ENCODE measurements at regions not wholly inside any gene's neighbourhood (a gene's known extent, or its start where the extent isn't known, plus 50 kb on each side); places are given as distances from the start of the nearest gene placed in this dataset.
A peak's percentile ranks its signal among the peaks of the same experiment; 100 is the strongest.

GRCh38 chr5:53355931-53356330 lies 124.5 kb upstream of the FST start:
- Histone ChIP-seq H3K4me2 (ENCODE audit: low read depth, low read length, poor library complexity, severe bottlenecking) (no peak overlapping the region), H4K20me1 (ENCODE audit: insufficient read depth, low read depth, low read length) (no peaks in the 10 kb centered on the region), H3K9ac (ENCODE audit: low read length) (no peak overlapping the region), H2AFZ (ENCODE audit: low read length) (no peak overlapping the region), H3K36me3 (ENCODE audit: insufficient read depth, low read length) (no peaks in the 10 kb centered on the region), H3K27ac (ENCODE audit: low read length) (no peak overlapping the region), H3K79me2 (ENCODE audit: low read length) (no peaks in the 10 kb centered on the region), H3K4me3 (ENCODE audit: low read length) (no peak overlapping the region), H3K27me3 (ENCODE audit: low read length) (no peaks in the 10 kb centered on the region), H3K9me3 (ENCODE audit: low read length) (no peaks in the 10 kb centered on the region), H3K4me1 (ENCODE audit: low read length) (no peaks in the 10 kb centered on the region), H3K9me2 (replicated peaks; ENCODE audit: insufficient read depth, low read length) (no peaks in the 10 kb centered on the region)
- DNase-seq = no peak

GRCh38 chr5:53357439-53357838 lies 123.0 kb upstream of the FST start:
- H3K4me1 ChIP-seq (ENCODE audit: low read length) = no peaks in the 10 kb centered on the region
- no peaks in the 10 kb centered on the region for H3K36me3 ChIP-seq (ENCODE audit: insufficient read depth, low read length)
- no peaks in the 10 kb centered on the region for H3K27me3 ChIP-seq (ENCODE audit: low read length)
- no peaks in the 10 kb centered on the region for H3K9me2 ChIP-seq (replicated peaks; ENCODE audit: insufficient read depth, low read length)
- peak; percentile 43 for DNase-seq
- no peak overlapping the region for H2AFZ ChIP-seq (ENCODE audit: low read length)
- H3K9me3 ChIP-seq (ENCODE audit: low read length) = no peaks in the 10 kb centered on the region
- H3K4me2 ChIP-seq (ENCODE audit: low read depth, low read length, poor library complexity, severe bottlenecking) = no peak overlapping the region
- H4K20me1 ChIP-seq (ENCODE audit: insufficient read depth, low read depth, low read length) = no peaks in the 10 kb centered on the region
- no peak overlapping the region for H3K4me3 ChIP-seq (ENCODE audit: low read length)
- no peaks in the 10 kb centered on the region for H3K79me2 ChIP-seq (ENCODE audit: low read length)
- no peak overlapping the region for H3K27ac ChIP-seq (ENCODE audit: low read length)
- H3K9ac ChIP-seq (ENCODE audit: low read length) = no peak overlapping the region

GRCh38 chr5:53358794-53359193 lies 121.6 kb upstream of the FST start:
- Histone ChIP-seq H3K9me2 (replicated peaks; ENCODE audit: insufficient read depth, low read length) (no peaks in the 10 kb centered on the region), H3K79me2 (ENCODE audit: low read length) (no peaks in the 10 kb centered on the region), H2AFZ (ENCODE audit: low read length) (no peak overlapping the region), H3K9ac (ENCODE audit: low read length) (no peak overlapping the region), H3K27me3 (ENCODE audit: low read length) (no peaks in the 10 kb centered on the region), H4K20me1 (ENCODE audit: insufficient read depth, low read depth, low read length) (no peaks in the 10 kb centered on the region), H3K27ac (ENCODE audit: low read length) (no peak overlapping the region), H3K4me3 (ENCODE audit: low read length) (no peak overlapping the region), H3K4me2 (ENCODE audit: low read depth, low read length, poor library complexity, severe bottlenecking) (no peak overlapping the region), H3K9me3 (ENCODE audit: low read length) (no peaks in the 10 kb centered on the region), H3K4me1 (ENCODE audit: low read length) (no peaks in the 10 kb centered on the region), H3K36me3 (ENCODE audit: insufficient read depth, low read length) (no peaks in the 10 kb centered on the region)
- DNase-seq = no peak

- Histone ChIP-seq H2AFZ (ENCODE audit: low read length) (no peak overlapping the region), H3K9ac (ENCODE audit: low read length) (no peak overlapping the region), H3K36me3 (ENCODE audit: insufficient read depth, low read length) (no peaks in the 10 kb centered on the region), H3K79me2 (ENCODE audit: low read length) (no peaks in the 10 kb centered on the region), H3K4me2 (ENCODE audit: low read depth, low read length, poor library complexity, severe bottlenecking) (no peak overlapping the region), H3K27ac (ENCODE audit: low read length) (no peak overlapping the region), H3K4me1 (ENCODE audit: low read length) (no peaks in the 10 kb centered on the region), H3K9me2 (replicated peaks; ENCODE audit: insufficient read depth, low read length) (no peaks in the 10 kb centered on the region), H3K27me3 (ENCODE audit: low read length) (no peaks in the 10 kb centered on the region), H3K9me3 (ENCODE audit: low read length) (no peaks in the 10 kb centered on the region), H4K20me1 (ENCODE audit: insufficient read depth, low read depth, low read length) (no peaks in the 10 kb centered on the region), H3K4me3 (ENCODE audit: low read length) (no peak overlapping the region)
- DNase-seq = no peak
Measured at GRCh38 chr5:53359916-53360517, 120.4 kb upstream of the FST start.

GRCh38 chr5:53360811-53361210 lies 119.6 kb upstream of the FST start:
- no peaks in the 10 kb centered on the region for H3K27me3 ChIP-seq (ENCODE audit: low read length)
- H3K4me3 ChIP-seq (ENCODE audit: low read length) = no peak overlapping the region
- H3K36me3 ChIP-seq (ENCODE audit: insufficient read depth, low read length) = no peaks in the 10 kb centered on the region
- no peak overlapping the region for H3K27ac ChIP-seq (ENCODE audit: low read length)
- H3K79me2 ChIP-seq (ENCODE audit: low read length) = no peaks in the 10 kb centered on the region
- no peaks in the 10 kb centered on the region for H3K9me2 ChIP-seq (replicated peaks; ENCODE audit: insufficient read depth, low read length)
- H2AFZ ChIP-seq (ENCODE audit: low read length) = no peak overlapping the region
- H3K4me2 ChIP-seq (ENCODE audit: low read depth, low read length, poor library complexity, severe bottlenecking) = no peak overlapping the region
- no peaks in the 10 kb centered on the region for H3K9me3 ChIP-seq (ENCODE audit: low read length)
- H3K4me1 ChIP-seq (ENCODE audit: low read length) = no peaks in the 10 kb centered on the region
- DNase-seq = no peak
- no peak overlapping the region for H3K9ac ChIP-seq (ENCODE audit: low read length)
- no peaks in the 10 kb centered on the region for H4K20me1 ChIP-seq (ENCODE audit: insufficient read depth, low read depth, low read length)

GRCh38 chr5:53361708-53362107 lies 118.7 kb upstream of the FST start:
- DNase-seq = no peak
- Histone ChIP-seq H4K20me1 (ENCODE audit: insufficient read depth, low read depth, low read length) (no peaks in the 10 kb centered on the region), H2AFZ (ENCODE audit: low read length) (no peak overlapping the region), H3K9me2 (replicated peaks; ENCODE audit: insufficient read depth, low read length) (no peaks in the 10 kb centered on the region), H3K27me3 (ENCODE audit: low read length) (no peaks in the 10 kb centered on the region), H3K27ac (ENCODE audit: low read length) (no peak overlapping the region), H3K9ac (ENCODE audit: low read length) (no peak overlapping the region), H3K4me1 (ENCODE audit: low read length) (no peaks in the 10 kb centered on the region), H3K9me3 (ENCODE audit: low read length) (no peaks in the 10 kb centered on the region), H3K79me2 (ENCODE audit: low read length) (no peaks in the 10 kb centered on the region), H3K4me3 (ENCODE audit: low read length) (no peak overlapping the region), H3K36me3 (ENCODE audit: insufficient read depth, low read length) (no peaks in the 10 kb centered on the region), H3K4me2 (ENCODE audit: low read depth, low read length, poor library complexity, severe bottlenecking) (no peak overlapping the region)

GRCh38 chr5:53362521-53362941 lies 117.9 kb upstream of the FST start:
- no peak overlapping the region for H3K27ac ChIP-seq (ENCODE audit: low read length)

GRCh38 chr5:53364061-53364460 lies 116.4 kb upstream of the FST start:
- Histone ChIP-seq H3K36me3 (ENCODE audit: insufficient read depth, low read length) (no peaks in the 10 kb centered on the region), H3K27me3 (ENCODE audit: low read length) (no peaks in the 10 kb centered on the region), H3K4me3 (ENCODE audit: low read length) (no peak overlapping the region), H3K9ac (ENCODE audit: low read length) (no peak overlapping the region), H3K79me2 (ENCODE audit: low read length) (no peaks in the 10 kb centered on the region), H3K9me2 (replicated peaks; ENCODE audit: insufficient read depth, low read length) (no peaks in the 10 kb centered on the region), H3K4me2 (ENCODE audit: low read depth, low read length, poor library complexity, severe bottlenecking) (no peak overlapping the region), H3K27ac (ENCODE audit: low read length) (no peak overlapping the region), H3K9me3 (ENCODE audit: low read length) (no peaks in the 10 kb centered on the region), H3K4me1 (ENCODE audit: low read length) (no peaks in the 10 kb centered on the region), H4K20me1 (ENCODE audit: insufficient read depth, low read depth, low read length) (no peaks in the 10 kb centered on the region), H2AFZ (ENCODE audit: low read length) (no peak overlapping the region)
- DNase-seq = no peak

More at GRCh38 chr5:53362521-53362941, 117.9 kb upstream of the FST start:
- Histone ChIP-seq H3K79me2 (ENCODE audit: low read length) (no peaks in the 10 kb centered on the region), H3K9me2 (replicated peaks; ENCODE audit: insufficient read depth, low read length) (no peaks in the 10 kb centered on the region), H3K4me1 (ENCODE audit: low read length) (no peaks in the 10 kb centered on the region), H3K4me2 (ENCODE audit: low read depth, low read length, poor library complexity, severe bottlenecking) (no peak overlapping the region), H3K27me3 (ENCODE audit: low read length) (no peaks in the 10 kb centered on the region), H3K36me3 (ENCODE audit: insufficient read depth, low read length) (no peaks in the 10 kb centered on the region), H3K4me3 (ENCODE audit: low read length) (no peak overlapping the region), H4K20me1 (ENCODE audit: insufficient read depth, low read depth, low read length) (no peaks in the 10 kb centered on the region), H3K9me3 (ENCODE audit: low read length) (no peaks in the 10 kb centered on the region), H2AFZ (ENCODE audit: low read length) (no peak overlapping the region), H3K9ac (ENCODE audit: low read length) (no peak overlapping the region)
- DNase-seq = no peak

- Histone ChIP-seq H3K27me3 (ENCODE audit: low read length) (no peaks in the 10 kb centered on the region), H3K9me3 (ENCODE audit: low read length) (no peaks in the 10 kb centered on the region), H3K79me2 (ENCODE audit: low read length) (no peaks in the 10 kb centered on the region), H4K20me1 (ENCODE audit: insufficient read depth, low read depth, low read length) (no peaks in the 10 kb centered on the region), H3K9me2 (replicated peaks; ENCODE audit: insufficient read depth, low read length) (no peaks in the 10 kb centered on the region), H3K4me1 (ENCODE audit: low read length) (no peaks in the 10 kb centered on the region), H3K27ac (ENCODE audit: low read length) (no peak overlapping the region), H3K4me2 (ENCODE audit: low read depth, low read length, poor library complexity, severe bottlenecking) (no peak overlapping the region), H3K9ac (ENCODE audit: low read length) (no peak overlapping the region), H3K4me3 (ENCODE audit: low read length) (no peak overlapping the region), H2AFZ (ENCODE audit: low read length) (no peak overlapping the region), H3K36me3 (ENCODE audit: insufficient read depth, low read length) (no peaks in the 10 kb centered on the region)
- no peak for DNase-seq
Measured at GRCh38 chr5:53366245-53366644, 114.2 kb upstream of the FST start.

All from Karpas-422 (cell line).